ENCODE measurements at regions not wholly inside any gene's neighbourhood (a gene's known extent, or its start where the extent isn't known, plus 50 kb on each side); places are given as distances from the start of the nearest gene placed in this dataset.

- POLR2A ChIA-PET: no interaction called here
- CTCF ChIA-PET: no interaction called here
Observed at GRCh38 chr2:83923531-83923930, 535.5 kb downstream of the SUCLG1 start.

GRCh38 chr2:83916559-83916958 lies 542.5 kb downstream of the SUCLG1 start:
- no peak for TF ChIP-seq GLI4 (tag by site-specific recombination; IDR thresholded peaks at IDR 0.05)
- no peak for TF ChIP-seq ZNF24 (tag by site-specific recombination; IDR thresholded peaks at IDR 0.05)
- TF ChIP-seq ZBTB44 (tag by site-specific recombination; IDR thresholded peaks at IDR 0.05): no peak
- TF ChIP-seq ATF2 (tag by site-specific recombination; IDR thresholded peaks at IDR 0.05; ENCODE audit: low read depth): no peak
- TF ChIP-seq ZNF184 (tag by site-specific recombination; IDR thresholded peaks at IDR 0.05): no peak
- no peak for TF ChIP-seq ZNF391 (tag by site-specific recombination; IDR thresholded peaks at IDR 0.05; ENCODE audit: borderline replicate concordance, low read depth)
- no peak for TF ChIP-seq FEZF1 (tag by site-specific recombination; IDR thresholded peaks at IDR 0.05)
- Histone ChIP-seq H3K27ac (ENCODE audit: extremely low read depth, low read depth, low read length) (no peak overlapping the region), H3K36me3 (ENCODE audit: control insufficient read depth in 2 of 2, insufficient read depth in 1 of 2, low read length in 2 of 2) (no peaks in the 10 kb centered on the region), H3K4me3 (ENCODE audit: low read depth, low read length) (no peak overlapping the region), H3K4me1 (ENCODE audit: control insufficient read depth, insufficient read depth, low read length) (no peaks in the 10 kb centered on the region), H3K9me3 (ENCODE audit: control insufficient read depth, insufficient read depth, low read depth, low read length) (no peaks in the 10 kb centered on the region)
- ChIA-PET CTCF (no interaction called here), POLR2A (no interaction called here)

More at GRCh38 chr2:83923531-83923930, 535.5 kb downstream of the SUCLG1 start:
- Histone ChIP-seq H3K4me1 (ENCODE audit: control insufficient read depth, insufficient read depth, low read length) (no peaks in the 10 kb centered on the region), H3K27ac (ENCODE audit: extremely low read depth, low read depth, low read length) (no peak overlapping the region), H3K4me3 (ENCODE audit: low read depth, low read length) (no peak overlapping the region), H3K36me3 (ENCODE audit: control insufficient read depth in 2 of 2, insufficient read depth in 1 of 2, low read length in 2 of 2) (no peaks in the 10 kb centered on the region), H3K9me3 (ENCODE audit: control insufficient read depth, insufficient read depth, low read depth, low read length) (no peaks in the 10 kb centered on the region)
- TF ChIP-seq ZNF488 (tag by site-specific recombination; IDR thresholded peaks at IDR 0.05) (no peak), IKZF3 (tag by site-specific recombination; IDR thresholded peaks at IDR 0.05) (no peak), ZNF548 (tag by site-specific recombination; IDR thresholded peaks at IDR 0.05) (no peak), ZSCAN4 (tag by site-specific recombination; IDR thresholded peaks at IDR 0.05) (no peak), EGR2 (tag by site-specific recombination; IDR thresholded peaks at IDR 0.05; ENCODE audit: low read depth) (no peak), ZNF521 (tag by site-specific recombination; IDR thresholded peaks at IDR 0.05) (no peak), ZNF621 (tag by site-specific recombination; IDR thresholded peaks at IDR 0.05) (no peak), HIC1 (tag by site-specific recombination; IDR thresholded peaks at IDR 0.05) (no peak), GLIS1 (tag by site-specific recombination; IDR thresholded peaks at IDR 0.05) (no peak), REST (tag by site-specific recombination; IDR thresholded peaks at IDR 0.05) (no peak), SCRT2 (tag by site-specific recombination; IDR thresholded peaks at IDR 0.05) (no peak), ZNF157 (tag by site-specific recombination; IDR thresholded peaks at IDR 0.05) (no peak), ZNF146 (tag by site-specific recombination; IDR thresholded peaks at IDR 0.05) (no peak), GLIS2 (tag by site-specific recombination; IDR thresholded peaks at IDR 0.05) (no peak), ZNF768 (tag by site-specific recombination; IDR thresholded peaks at IDR 0.05) (no peak), KLF7 (tag by site-specific recombination; IDR thresholded peaks at IDR 0.05; ENCODE audit: borderline replicate concordance) (no peak)

Data from HEK293 (cell line).